ENCODE measurements at regions not wholly inside any gene's neighbourhood (a gene's known extent, or its start where the extent isn't known, plus 50 kb on each side); places are given as distances from the start of the nearest gene placed in this dataset.

GRCh38 chr9:115668521-115668920 lies 485.1 kb upstream of the PAPPA start:
- H3K36me3 ChIP-seq = no peaks in the 10 kb centered on the region
- intact Hi-C loops (cut with DNase I; ENCODE audit: low total_unique reads) = no loop called here
- TF ChIP-seq, protein P1, sequence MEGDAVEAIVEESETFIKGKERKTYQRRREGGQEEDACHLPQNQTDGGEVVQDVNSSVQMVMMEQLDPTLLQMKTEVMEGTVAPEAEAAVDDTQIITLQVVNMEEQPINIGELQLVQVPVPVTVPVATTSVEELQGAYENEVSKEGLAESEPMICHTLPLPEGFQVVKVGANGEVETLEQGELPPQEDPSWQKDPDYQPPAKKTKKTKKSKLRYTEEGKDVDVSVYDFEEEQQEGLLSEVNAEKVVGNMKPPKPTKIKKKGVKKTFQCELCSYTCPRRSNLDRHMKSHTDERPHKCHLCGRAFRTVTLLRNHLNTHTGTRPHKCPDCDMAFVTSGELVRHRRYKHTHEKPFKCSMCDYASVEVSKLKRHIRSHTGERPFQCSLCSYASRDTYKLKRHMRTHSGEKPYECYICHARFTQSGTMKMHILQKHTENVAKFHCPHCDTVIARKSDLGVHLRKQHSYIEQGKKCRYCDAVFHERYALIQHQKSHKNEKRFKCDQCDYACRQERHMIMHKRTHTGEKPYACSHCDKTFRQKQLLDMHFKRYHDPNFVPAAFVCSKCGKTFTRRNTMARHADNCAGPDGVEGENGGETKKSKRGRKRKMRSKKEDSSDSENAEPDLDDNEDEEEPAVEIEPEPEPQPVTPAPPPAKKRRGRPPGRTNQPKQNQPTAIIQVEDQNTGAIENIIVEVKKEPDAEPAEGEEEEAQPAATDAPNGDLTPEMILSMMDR (IDR thresholded peaks at IDR 0.05) = no peak
- TF ChIP-seq POLR2A (IDR thresholded peaks at IDR 0.05) = no peak
- no peak overlapping the region for H3K4me3 ChIP-seq
- H3K9me3 ChIP-seq = no peaks in the 10 kb centered on the region
- H3K27me3 ChIP-seq = no peaks in the 10 kb centered on the region
- H3K27ac ChIP-seq = no peak overlapping the region
- no peak for DNase-seq
- H3K4me1 ChIP-seq = no peaks in the 10 kb centered on the region

DNA sequence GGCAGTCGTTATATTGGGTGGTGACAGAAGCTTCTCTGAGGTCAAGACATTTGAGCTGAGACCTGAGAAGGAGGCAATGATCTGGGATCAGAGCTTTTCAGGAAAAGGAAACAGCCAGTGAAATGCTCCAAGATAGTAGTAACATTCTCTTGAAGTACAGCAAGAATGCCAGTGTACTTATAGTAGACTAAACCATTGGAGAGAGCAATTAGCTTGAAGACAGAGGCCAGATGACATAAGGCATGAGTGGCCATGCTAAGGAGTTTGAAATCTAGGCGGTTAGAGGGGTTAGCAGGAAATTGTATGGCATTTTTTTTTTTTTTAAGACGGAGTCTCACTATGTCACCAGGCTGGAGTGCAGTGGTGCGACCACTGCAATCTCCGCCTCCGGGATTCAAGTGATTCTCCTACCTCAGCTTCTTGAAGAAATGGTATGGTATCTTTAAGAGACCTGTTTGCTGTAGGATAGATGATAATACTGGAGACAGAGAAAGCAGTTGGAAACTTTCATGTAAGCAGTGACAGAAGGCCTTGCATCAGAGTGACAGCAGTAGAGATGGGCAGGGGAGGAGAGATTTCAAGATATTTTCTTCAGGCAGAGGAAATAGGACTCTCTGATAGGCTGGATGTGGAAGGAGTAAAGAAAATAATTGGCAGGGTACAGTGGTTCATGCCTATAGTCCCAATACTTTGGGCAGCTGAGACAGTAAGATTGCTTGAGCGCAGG lies 482.2 kb upstream of the PAPPA start:
- no peaks in the 10 kb centered on the region for H3K9me3 ChIP-seq
- H3K36me3 ChIP-seq = no peaks in the 10 kb centered on the region
- intact Hi-C loops (cut with DNase I; ENCODE audit: low total_unique reads) = no loop called here
- no peak for DNase-seq
- no peaks in the 10 kb centered on the region for H3K4me1 ChIP-seq
- no peaks in the 10 kb centered on the region for H3K27me3 ChIP-seq
- no peak for TF ChIP-seq POLR2A (IDR thresholded peaks at IDR 0.05)
- TF ChIP-seq, protein P1 (IDR thresholded peaks at IDR 0.05) = no peak
- no peak overlapping the region for H3K4me3 ChIP-seq
- peak overlapping the region in 1 of 2 donors; percentile 80 for H3K27ac ChIP-seq

DNA sequence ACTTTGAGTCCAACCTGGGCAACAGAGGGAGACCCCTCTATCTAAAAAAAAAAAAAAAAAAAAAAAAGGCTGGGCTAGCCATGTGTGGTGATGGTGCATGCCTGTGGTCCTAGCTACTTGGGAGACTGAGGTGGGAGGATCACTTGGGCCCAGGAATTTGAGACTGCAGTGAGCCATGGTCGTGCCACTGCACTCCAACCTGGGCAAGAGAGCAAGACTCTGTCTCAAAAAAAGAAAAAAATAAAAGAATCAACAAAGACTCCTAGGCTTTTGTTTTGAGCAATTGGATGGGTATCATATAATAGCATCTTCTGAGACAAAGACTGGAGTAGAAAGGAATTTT lies 481.7 kb upstream of the PAPPA start:
- no peaks in the 10 kb centered on the region for H3K36me3 ChIP-seq
- TF ChIP-seq POLR2A (IDR thresholded peaks at IDR 0.05) = no peak
- TF ChIP-seq, protein P1 (IDR thresholded peaks at IDR 0.05) = no peak
- DNase-seq = no peak
- no peaks in the 10 kb centered on the region for H3K27me3 ChIP-seq
- intact Hi-C loops (cut with DNase I; ENCODE audit: low total_unique reads) = no loop called here
- H3K27ac ChIP-seq = peak overlapping the region; percentile 73 to 80
- no peaks in the 10 kb centered on the region for H3K4me1 ChIP-seq
- no peaks in the 10 kb centered on the region for H3K9me3 ChIP-seq
- H3K4me3 ChIP-seq = no peak overlapping the region

- peak in 1 of 2 donors; percentile 21 for DNase-seq
Measured at GRCh38 chr9:115672477-115673316, 480.9 kb upstream of the PAPPA start.

More at GRCh38 chr9:115672477-115673316, 480.9 kb upstream of the PAPPA start:
- Histone ChIP-seq H3K27me3 (no peaks in the 10 kb centered on the region), H3K9me3 (no peaks in the 10 kb centered on the region), H3K36me3 (no peaks in the 10 kb centered on the region), H3K27ac (peak overlapping the region; percentile 73 to 80), H3K4me3 (no peak overlapping the region), H3K4me1 (no peaks in the 10 kb centered on the region)
- intact Hi-C loops (cut with DNase I; ENCODE audit: low total_unique reads) = no loop called here
- TF ChIP-seq, protein P1 (IDR thresholded peaks at IDR 0.05) = no peak
